ENCODE measurements at regions not wholly inside any gene's neighbourhood (a gene's known extent, or its start where the extent isn't known, plus 50 kb on each side); places are given as distances from the start of the nearest gene placed in this dataset.

- Histone ChIP-seq H3K4me3 (no peak overlapping the region), H3K4me1 (no peaks in the 10 kb centered on the region), H3K36me3 (no peaks in the 10 kb centered on the region), H3K27me3 (no peaks in the 10 kb centered on the region), H3K9me3 (peaks cover 0 to 12% (median 0%) of the 10 kb centered on the region in 11 donors), H3K27ac (no peak overlapping the region)
- intact Hi-C loops (cut with DNase I): no loop called here
- DNase-seq (no peak), ATAC-seq (no peak)
- 74 to 75% methylated on average over 3 of the region's 3 CpGs for WGBS, 2 donors
- TF ChIP-seq CTCF (IDR thresholded peaks at IDR 0.05): no peak
Observed at GRCh38 chr6:82701341-82701740, 337.7 kb downstream of the TPBG start.

- 65 to 70% methylated on average over 3 of the region's 3 CpGs for WGBS, 2 donors
- no peak overlapping the region for H3K4me3 ChIP-seq
- DNase-seq (no peak), ATAC-seq (no peak)
- no peaks in the 10 kb centered on the region for H3K4me1 ChIP-seq
- H3K27me3 ChIP-seq: no peaks in the 10 kb centered on the region
- intact Hi-C loops (cut with DNase I): no loop called here
- H3K36me3 ChIP-seq: no peaks in the 10 kb centered on the region
- H3K9me3 ChIP-seq: peaks cover 0 to 13% (median 0%) of the 10 kb centered on the region in 11 donors
- no peak overlapping the region for H3K27ac ChIP-seq
- TF ChIP-seq CTCF (IDR thresholded peaks at IDR 0.05): no peak
Observed at GRCh38 chr6:82702574-82702973, 339.0 kb downstream of the TPBG start.

GRCh38 chr6:82703230-82703629, 339.6 kb downstream of the TPBG start:
- Histone ChIP-seq H3K9me3 (peaks cover 0 to 13% (median 0%) of the 10 kb centered on the region in 11 donors), H3K36me3 (no peaks in the 10 kb centered on the region), H3K4me3 (no peak overlapping the region), H3K4me1 (no peaks in the 10 kb centered on the region), H3K27me3 (no peaks in the 10 kb centered on the region), H3K27ac (no peak overlapping the region)
- WGBS, 2 donors: 74 to 87% methylated on average over 4 of the region's 4 CpGs
- no peak for TF ChIP-seq CTCF (IDR thresholded peaks at IDR 0.05)
- DNase-seq: no peak
- intact Hi-C loops (cut with DNase I): no loop called here
- no peak for ATAC-seq

GRCh38 chr6:82704045-82704444, 340.4 kb downstream of the TPBG start:
- Histone ChIP-seq H3K27ac (no peak overlapping the region), H3K4me3 (no peak overlapping the region), H3K36me3 (no peaks in the 10 kb centered on the region), H3K4me1 (no peaks in the 10 kb centered on the region), H3K27me3 (no peaks in the 10 kb centered on the region), H3K9me3 (peaks cover 0 to 13% (median 0%) of the 10 kb centered on the region in 11 donors)
- 34 to 74% methylated on average over 1 of the region's 1 CpG for WGBS, 2 donors
- TF ChIP-seq CTCF (IDR thresholded peaks at IDR 0.05): no peak
- DNase-seq (no peak), ATAC-seq (no peak)
- intact Hi-C loops (cut with DNase I): no loop called here

All from heart right ventricle (tissue), 16 donors.